NCI-H2196 (cell line): ENCODE measurements at regions not wholly inside any gene's neighbourhood (a gene's known extent, or its start where the extent isn't known, plus 50 kb on each side); places are given as distances from the start of the nearest gene placed in this dataset.

Experiments
- DNase-seq: peaks from one replicate; lab custom pipeline; 2025; ENCODE audit not compliant: unreplicated experiment; lab: John Stamatoyannopoulos, UW

DNA sequence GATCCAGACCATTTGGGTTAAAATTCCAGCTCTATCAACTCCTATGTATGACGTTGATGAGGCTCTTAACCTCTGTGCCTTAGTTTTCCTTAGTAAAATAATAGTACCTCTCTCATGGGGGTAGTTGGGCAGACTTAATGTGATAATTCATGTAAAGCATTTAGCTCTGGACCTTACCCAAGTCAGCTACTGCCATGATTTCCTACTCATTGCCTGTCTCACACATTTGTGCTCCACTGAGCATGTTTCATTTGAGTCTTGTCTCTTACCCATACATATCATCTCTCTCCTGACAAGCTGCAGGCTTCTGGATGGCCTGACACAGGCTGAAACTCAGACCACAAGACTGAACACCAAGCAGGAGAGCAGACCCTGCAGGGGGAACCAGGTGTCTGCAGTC, 77.7 kb upstream of the ZBTB40 start:
- no peak for DNase-seq

DNA sequence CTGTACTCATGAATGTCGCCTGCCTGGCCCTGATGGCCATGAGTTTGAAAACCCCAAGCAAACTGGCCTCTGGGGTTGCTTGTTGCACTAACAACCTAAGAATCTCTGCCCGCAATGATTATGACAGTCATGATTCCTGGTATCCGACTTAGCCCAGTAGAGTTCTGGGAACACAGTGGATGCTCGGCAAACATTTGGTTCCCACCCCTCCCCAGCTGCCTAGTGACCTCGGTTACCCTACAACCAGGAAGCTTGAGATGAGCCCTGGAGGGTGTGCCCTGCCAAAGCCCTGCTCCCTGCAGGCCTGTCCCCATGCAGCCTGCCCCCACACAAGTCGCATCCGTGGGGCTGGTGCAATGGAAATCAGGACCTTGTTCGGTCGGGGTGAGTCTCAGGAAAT, 76.0 kb upstream of the ZBTB40 start:
- DNase-seq, result no peak

DNA sequence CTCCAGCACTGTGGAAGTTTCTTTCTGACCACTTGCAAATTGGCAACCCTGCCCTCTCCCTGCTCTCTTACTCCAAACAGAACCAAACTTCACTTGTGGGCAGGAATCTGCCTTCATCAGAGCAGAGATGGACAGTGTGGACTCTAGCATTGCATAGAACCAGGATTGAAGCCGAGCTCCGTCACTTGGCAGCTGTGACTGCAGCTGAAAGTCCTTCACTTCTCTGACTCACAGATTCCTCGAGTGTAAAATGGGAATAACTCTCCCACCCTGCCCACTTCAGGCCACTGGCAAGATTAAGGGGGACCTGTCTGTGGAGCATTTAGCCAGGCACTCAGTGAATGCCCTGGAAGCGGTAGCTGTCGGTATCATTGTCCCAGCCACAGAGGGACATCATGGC, 75.7 kb upstream of the ZBTB40 start:
- DNase-seq, result no peak

DNA sequence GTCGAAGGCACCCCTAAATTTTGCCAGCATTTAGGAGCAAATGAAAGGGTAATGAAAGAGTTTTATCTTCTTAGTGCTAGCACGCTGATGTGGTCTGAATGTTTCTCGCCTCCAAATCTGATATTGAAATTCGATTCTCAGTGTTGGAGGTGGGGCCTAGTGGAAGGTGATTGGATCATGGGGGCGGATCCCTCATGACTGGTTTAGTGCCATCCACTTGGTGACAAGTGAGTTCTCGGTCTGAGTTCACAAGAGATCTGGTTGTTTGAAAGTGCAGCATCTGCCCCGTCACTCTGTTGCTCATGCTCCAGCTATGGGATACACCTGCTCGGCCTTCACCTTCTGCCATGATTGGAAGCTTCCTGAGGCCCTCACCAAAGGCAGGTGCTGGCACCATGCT, 75.1 kb upstream of the ZBTB40 start:
- no peak for DNase-seq

DNA sequence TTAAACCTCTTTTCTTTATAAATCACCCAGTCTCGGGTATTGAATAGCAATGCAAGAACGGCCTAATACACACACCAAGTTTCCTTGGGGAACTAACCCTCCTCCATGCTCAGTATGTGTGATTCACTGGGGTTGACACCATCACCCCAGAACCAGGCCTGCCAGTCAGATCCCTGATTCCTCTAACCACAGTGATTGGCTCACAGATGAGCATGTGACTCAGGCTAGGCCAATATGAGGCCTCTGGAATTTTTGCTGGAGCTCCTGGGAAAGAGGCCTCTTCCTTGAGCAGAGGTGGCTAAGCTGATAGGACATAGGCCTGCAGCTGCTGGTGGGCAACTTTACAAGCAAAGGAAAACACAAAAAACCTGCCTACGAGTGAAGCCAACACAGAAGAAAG, 74.7 kb upstream of the ZBTB40 start:
- no peak for DNase-seq

DNA sequence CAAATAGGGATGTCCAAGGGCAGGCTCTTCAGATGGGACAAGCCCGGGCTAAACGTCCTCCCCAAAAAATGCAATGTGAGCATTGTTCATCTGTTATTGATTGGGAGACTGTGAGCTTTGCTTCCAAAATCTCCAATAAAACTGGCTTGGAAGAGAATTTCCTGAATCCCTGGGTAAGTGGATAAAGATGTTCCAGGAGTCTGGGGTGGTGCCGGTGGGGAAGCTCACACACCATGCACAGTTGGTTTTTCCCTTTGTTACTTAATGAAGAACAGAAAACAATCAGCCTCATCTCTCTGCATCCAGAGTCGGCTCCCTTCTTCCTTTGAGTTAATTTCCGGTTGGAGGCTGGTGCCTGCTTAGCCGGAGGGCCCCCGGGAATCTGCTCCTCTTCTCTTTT, 72.1 kb upstream of the ZBTB40 start:
- no peak for DNase-seq

DNA sequence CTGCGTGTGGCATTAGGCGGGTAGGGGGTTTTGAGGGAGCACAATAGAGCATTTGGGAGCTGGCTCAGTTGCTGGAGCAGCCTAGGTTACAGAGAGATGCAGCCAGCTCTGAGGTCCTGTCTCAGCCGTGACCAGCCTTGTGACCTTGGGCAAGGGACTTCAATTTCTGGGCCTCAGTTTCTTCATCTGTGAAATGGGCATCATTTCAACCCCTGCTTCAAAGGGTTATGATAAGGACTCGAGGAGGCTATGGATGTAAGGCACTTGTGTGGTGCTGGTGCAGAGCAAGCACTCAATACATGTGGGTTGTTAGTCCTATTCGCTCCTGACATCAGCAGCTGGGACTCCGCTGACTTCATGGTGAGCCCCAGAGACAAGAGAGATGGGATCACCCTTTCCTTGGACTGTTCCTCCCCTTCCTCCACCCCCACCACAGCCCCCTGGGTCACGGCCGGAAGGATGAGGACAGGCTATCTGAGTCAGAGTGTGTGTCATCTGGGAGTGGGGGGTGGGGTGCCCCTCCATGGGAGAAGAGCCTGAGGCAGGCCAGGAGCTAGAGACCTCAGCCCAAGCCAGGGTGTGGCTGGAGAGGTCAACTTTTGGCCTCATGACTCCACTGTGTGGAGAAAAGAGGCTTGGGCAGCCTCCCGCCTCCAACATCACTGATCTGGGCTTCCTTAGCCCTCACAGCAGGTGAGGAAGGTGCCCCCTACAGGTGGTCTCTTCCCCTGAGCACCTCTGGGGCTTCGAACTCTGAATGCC, 71.4 kb upstream of the ZBTB40 start:
- no peak for DNase-seq

DNA sequence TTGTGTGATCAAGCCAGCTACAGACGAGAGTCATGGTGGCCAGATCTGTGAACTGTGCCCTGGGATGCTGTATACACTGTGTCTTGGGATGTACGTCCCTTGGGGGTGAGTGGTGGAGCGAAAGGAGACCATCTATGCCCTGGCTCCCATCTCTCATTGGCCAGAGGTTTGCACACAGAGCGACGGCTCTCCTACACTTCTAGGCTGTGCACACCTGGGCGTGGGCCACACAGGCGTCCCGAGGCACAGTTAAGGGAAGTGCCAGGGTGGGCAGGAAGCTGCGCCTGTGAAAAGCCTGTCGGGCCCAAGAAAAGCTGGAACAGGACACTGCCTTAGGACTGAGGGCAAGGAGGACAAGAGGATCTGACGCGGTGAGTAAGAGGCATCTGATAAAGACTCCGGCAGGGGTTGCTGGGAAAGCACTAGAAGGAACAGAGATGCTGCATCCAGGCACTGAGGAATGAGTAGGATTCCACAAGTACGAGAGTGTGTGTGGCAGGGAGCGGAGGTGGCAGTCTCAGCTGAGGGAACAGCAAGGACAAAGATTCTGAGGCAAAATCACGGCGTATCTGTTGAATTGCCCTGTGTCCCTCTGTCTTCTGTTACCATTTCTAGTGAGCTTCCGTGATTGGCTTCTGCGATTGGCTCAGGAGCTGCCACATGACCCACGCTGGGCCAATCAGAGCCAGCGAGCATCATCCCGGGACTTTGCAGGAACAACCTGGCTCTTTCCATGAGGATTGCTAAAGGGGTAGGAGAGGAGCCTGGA, 67.9 kb upstream of the ZBTB40 start:
- DNase-seq, result no peak

DNA sequence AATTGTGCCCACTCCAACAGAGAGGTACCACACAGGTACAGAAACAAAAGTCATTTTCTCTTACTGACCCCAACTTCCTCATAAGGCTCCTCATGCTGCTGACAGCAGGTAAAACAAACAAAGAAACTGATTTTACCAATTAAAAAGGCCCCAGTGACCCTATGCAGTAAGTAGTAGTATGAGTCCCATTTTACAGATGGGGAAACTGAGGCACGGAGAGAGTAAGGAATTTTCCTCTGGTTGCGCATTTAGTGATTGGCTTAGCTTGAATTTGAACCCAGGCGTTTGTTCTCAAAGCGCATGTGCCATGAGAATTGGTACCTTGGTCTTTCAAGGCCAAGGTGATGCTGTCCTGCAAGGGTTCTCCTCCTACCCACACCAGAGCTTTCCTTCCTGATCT, 66.1 kb upstream of the ZBTB40 start:
- no peak for DNase-seq

DNA sequence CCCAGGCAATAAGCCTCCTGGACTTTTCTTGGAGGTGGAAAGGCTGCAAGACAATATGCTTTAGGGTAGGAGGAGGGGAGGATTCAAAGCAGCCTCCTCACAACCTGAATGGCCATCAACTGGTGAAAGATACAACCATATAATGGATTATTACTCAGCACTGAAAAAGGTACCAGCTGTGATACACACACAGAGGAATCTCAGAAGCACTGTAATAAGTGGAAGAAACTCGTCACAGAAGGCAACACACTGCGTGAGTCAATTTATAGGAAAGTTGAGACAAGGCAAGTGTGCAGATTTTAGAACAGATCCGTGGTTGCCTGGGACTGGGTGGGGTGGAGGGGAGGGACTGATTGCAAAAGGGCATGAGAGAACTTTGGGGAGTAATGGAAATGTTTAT, 64.9 kb upstream of the ZBTB40 start:
- no peak for DNase-seq

DNA sequence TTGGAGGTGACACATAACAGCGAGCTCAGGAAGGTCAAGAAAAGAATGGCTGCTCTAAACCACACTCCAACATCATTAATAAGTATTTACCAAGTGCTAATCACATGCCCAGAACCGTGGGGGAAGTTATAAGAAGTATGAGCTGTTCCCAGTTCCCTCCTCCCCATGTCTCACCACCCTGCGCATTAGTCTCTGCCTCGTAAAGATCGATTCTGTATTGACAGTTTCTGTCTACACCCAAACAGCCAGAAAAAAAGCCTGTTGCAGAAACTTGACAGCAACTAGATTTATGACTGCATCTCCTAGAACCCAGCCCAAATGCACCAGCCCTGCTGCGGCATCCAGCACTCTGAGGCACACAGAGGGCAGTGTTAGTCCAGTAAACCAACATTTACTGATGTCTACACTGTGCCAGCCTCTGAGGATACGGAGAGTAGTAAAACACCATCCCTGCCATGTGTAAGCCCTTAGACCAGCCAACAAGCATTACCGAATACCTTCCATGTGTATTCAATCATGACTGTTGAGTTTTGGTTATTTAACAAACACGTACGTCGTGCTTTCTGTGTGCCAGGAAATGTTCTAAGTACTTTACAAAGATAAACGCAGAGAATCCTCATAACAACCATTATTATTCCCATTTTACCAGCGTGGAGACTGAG, 63.6 kb upstream of the ZBTB40 start:
- DNase-seq, result no peak

DNA sequence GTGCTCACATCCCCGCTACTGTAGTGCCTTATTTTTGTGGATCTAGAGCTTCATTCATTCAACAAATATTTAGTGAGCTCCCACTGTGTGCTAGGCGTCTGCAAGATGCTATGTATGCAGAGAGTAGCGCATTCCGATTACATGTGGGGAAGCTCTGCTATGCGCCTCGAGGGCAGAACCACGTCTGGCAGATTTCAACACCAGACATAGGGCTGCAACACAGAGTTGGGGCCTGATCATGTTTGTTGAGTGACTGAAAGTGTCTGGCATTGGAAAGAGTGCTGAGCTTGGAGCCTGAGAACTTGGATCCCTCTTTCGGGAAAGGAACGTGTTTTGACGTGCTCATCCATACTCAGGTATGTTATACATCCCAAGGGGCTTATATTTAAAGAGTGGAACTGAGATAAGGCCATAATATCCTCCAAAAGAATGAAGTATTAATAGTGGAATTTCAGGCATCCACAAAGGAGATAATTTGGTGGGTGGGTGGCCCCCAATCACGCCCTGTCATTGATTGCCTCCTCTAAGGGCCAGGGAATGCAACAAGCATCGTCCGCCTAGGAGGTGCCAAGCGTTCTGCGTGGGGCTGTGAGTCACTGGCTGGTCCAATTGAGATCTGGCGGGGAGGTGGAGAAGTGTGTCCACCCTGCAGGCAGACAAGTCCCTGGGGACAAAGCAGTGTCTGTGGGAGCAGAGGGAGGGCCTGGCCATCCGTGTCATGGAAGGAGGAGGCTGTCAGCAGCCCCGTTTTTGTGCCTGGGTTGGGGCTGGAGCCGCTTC, 62.8 kb upstream of the ZBTB40 start:
- no peak for DNase-seq

DNA sequence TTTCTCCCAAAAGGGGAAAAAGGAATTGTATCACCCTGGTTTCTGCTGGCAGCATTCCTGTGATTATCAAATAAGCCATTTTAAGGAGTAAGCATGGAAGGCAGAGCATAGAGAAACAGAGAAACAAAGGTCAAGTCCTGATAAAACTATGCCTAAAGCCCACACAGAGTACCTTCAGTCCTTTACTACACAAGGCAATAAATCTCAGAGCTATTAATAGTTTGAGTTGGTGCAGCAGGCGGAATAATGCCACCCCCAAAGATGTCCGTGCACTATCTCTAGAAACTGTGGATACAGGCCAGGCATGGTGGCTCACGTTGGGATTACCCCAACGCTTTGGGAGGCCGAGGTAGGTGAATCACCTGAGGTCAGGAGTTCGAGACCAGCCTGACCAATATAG, 58.1 kb upstream of the ZBTB40 start:
- no peak for DNase-seq

DNA sequence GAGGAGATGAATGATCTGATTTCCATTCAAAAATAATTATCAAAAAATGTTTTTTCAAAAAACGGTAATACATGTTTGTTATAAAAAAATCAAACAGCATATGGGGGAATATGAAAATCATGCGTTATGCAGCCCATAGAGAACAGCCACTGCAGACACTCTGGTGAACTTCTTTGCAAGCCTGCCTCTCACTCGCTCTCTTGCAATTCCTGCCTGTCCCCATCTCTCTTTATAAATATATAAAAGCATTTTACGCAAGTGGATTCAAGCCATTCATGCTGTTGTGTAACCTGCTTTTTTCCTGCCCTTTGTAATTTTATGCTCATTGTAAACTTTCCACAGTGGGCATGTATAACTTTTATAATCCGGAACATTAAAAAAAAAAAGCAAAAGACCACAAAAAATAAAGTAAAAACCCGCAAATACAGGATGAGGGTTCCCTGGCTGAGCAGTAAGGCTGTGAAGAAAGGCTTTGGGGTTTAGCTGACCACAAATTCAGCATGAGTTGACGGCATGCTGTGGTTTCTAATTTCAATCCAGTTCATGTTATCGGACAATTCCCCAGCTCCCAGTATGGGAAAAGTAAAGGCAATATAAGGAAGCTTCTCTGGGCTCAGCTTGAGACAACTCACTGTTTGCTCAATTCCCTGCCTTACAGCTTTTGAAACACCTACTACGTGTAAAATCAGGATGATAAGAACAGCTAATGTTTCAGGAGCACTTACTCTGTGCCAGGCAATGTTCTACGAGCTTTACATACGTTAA, 52.8 kb upstream of the ZBTB40 start:
- DNase-seq, result no peak

DNA sequence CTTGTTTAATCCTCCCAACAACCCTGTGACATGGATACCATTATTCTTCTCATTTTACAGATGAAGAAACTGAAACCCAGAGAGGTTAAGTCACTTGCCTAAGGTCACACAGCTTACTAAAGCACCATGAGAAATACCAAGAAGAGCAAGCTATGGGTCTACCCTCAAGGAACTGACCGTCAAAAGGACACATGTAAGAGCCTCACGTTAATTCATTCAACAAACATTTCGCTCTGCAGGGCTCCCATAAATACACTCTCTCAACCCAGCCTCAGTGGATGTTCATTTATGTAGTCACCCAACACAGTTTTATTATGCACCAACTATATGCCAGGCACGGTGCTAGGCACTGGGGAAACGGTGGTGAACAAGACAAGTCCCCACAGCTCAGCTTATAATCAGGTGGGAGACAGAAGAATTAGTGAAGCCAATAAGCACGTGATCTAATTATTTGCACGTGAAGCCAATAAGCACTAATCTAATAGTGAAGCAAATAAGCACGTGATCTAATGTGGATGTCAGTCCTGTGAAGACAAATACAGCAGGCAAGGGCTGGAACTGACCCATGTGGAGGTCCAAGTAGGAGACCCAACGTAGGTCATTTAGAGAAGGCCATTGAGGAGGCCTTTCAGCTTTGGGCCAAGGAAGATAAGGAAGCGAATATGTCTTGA, 52.1 kb upstream of the ZBTB40 start:
- no peak for DNase-seq
